D721Med (cell line): ENCODE measurements at regions not wholly inside any gene's neighbourhood (a gene's known extent, or its start where the extent isn't known, plus 50 kb on each side); places are given as distances from the start of the nearest gene placed in this dataset.

Experiments
- DNase-seq: peaks from one replicate; pipeline ENCODE4 v3.0.0; 2011; ENCODE audit warnings: low spot score; ENCODE audit not compliant: insufficient read length
- FAIRE-seq: peaks from 2 replicates; lab custom pipeline; 2011; peaks lifted over from hg19 to GRCh38; lab: Jason Lieb, UNC
- TF ChIP-seq, protein P1 (sequence below): IDR thresholded peaks from 2 replicates; pipeline ENCODE4 v1.5.1; 2012; ENCODE audit warnings: mild to moderate bottlenecking, control low read depth; ENCODE audit not compliant: insufficient read depth; ENCODE audit errors: missing control alignments

DNA sequence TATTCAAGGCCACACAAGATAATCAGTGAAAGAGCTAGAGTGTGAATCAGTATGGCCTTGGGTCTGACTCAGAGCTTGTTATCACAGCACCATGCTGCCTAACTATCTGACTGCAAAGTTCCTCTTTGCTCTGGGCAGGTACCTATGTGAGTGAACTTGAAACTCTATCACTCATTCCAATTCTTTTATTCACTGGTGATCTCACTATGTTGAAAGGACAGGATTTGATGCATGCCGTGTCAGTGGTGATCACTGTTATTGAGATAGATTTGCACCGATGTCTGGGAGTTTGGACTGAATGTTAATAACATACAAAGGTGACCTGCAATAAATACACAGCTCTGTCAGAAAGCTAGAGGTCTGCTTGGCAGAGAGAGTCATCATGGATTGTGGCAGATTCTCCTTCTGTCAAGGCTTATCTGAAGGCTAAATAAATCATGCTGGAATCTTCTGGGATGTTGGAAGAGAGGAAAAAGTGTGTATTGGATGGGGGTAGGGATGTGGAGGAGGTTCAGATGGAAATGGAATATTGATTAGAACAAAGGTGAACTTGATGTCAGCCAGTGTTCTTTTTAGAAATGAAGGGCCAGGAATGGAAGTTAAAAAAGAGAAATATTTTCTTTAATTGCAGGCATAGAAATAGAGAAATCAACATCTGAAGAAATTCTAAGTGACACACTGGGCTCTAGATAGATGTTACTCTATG, 91.8 kb upstream of the TNC start:
- FAIRE-seq (no peak), DNase-seq (no peak)
- TF ChIP-seq, protein P1, sequence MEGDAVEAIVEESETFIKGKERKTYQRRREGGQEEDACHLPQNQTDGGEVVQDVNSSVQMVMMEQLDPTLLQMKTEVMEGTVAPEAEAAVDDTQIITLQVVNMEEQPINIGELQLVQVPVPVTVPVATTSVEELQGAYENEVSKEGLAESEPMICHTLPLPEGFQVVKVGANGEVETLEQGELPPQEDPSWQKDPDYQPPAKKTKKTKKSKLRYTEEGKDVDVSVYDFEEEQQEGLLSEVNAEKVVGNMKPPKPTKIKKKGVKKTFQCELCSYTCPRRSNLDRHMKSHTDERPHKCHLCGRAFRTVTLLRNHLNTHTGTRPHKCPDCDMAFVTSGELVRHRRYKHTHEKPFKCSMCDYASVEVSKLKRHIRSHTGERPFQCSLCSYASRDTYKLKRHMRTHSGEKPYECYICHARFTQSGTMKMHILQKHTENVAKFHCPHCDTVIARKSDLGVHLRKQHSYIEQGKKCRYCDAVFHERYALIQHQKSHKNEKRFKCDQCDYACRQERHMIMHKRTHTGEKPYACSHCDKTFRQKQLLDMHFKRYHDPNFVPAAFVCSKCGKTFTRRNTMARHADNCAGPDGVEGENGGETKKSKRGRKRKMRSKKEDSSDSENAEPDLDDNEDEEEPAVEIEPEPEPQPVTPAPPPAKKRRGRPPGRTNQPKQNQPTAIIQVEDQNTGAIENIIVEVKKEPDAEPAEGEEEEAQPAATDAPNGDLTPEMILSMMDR, result no peak

DNA sequence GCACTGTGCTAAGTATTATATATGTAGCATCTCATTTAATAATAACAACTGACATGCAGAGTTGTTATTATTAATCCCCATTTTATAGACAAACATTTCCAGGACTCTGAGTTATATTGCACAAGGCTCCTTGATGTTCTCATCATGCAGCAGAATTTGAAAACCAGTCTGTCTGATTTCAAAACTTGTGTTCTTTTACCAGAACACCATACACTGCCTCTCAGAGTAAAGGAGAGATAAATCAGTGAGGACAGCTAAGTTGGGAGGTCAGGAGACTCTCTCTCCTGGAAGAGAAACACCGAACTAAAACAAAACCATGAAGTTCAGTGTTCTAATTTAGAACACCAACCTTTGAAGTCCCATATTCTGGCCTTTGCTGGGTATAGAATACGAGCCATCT, 92.7 kb upstream of the TNC start:
- no peak for DNase-seq
- TF ChIP-seq, protein P1, result no peak
- FAIRE-seq, result no peak

DNA sequence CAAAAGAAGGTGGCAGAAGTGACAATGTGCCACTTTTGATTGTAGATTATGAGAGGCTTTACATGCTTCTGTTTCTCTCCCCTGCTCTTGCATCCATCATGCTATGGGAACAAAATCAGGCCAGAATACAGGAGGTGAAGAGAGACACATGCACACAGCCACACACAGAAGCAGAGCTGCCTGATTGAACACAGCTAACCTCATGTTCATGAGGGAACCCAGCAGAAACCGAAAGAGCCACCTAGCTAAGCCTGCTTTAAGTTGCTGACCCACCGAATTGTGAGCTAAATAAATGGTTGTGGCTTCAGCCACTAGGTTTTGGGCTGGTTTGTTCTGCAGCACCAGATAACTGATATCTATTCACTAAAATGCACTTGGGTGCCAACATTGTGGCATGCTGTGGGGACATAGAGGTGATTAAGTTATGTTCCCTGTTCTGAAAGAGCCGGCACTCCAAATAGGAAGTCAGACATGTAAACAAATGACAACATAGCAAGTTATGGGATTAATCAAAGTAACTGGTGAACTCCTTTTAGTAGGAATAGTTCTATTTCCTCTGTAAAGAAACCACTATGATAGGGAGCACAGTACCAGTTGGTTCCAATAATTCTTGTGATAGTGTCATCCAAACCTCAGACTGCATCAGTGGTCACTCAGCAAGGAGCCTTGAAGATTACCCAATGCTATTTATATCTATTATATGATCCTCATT, 93.6 kb upstream of the TNC start:
- FAIRE-seq (no peak), DNase-seq (no peak)
- TF ChIP-seq, protein P1, result no peak

DNA sequence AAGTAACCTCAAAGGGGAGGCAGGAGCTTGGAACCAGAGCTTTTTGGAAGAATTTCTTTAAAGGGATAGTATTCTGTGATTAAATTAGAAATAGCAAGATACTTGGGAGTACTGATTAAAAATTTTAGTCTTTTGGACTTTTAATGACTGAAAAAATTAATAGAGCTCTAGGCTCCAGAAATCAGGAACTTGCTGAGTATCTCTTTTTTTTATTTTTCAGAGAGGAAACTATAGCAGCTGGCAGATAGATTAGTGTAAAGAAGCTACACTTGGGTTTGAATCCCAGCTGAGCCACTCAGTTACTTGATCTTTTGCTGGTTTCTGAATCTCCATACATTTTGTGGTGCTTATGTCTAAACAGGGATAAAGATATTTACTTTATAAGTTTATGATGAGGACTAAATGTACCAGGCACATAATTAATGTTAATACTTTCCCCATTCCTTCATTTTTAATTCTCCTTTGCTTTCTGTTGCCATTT, 94.2 kb upstream of the TNC start:
- DNase-seq (no peak), FAIRE-seq (no peak)
- TF ChIP-seq, protein P1, result no peak

DNA sequence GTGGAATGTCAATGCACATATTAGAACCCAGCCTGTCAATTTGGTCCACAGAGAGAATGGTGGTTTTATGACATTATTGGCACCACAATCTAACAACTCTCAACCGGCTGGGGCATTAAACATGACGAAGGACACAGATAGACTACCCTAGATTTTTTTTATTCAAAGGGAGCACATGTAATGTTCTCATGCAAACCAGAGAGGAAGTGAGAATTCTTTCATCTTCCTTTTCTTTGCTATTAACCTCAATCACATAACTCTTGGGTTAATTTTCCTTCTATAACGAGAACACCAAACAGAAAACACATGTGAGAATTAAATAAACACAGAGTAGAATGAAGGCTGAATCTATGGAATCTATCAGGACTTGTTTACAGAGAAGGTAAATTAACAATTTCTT, 94.9 kb upstream of the TNC start:
- DNase-seq, result no peak
- TF ChIP-seq, protein P1, result no peak
- no peak for FAIRE-seq

DNA sequence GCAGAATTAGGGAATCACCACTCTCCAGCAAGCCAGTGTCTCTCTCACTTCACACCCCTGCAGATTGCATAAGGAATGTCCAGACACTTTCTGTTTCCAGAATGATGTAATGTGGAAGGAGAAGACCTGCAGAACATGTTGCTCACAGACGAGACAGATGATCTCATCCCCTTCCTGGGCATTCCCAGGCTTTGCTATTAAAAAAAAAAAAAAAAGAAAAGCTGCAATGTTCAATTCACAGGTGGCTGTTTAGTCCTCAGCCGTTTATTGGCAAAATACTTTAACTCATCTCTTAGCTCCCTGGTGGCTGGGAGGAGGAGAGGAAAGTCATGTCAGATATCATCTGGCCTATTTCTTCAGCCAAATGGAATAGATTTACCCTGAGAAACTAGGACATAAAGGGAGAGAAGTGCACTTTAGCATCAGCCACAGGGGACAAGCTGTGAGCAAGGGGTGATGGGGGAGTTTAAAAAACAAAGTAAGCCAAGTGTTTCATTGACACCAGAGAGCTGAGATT, 95.9 kb upstream of the TNC start:
- TF ChIP-seq, protein P1, result no peak
- FAIRE-seq (no peak), DNase-seq (no peak)

DNA sequence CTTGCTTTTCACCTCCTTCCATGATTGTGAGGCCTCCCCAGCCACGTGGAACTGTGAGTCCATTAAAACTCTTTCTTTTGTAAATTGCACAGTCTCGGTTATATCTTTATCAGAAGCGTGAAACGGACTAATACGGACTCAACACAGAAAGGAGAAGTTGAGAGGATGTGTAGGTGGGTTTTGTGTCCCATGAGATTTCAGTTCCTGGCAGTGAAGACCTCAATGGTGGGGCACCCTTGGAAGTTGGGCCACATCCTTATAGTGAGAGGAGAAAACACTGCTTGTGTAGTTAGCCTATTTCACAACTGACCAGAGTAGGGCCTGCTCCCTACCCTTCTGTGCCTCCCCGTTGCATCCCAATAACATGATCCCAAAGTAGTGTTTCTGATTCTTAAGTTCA, 98.9 kb upstream of the TNC start:
- FAIRE-seq, result no peak
- TF ChIP-seq, protein P1, result no peak
- DNase-seq, result no peak
